HG02763 (cell line): ENCODE measurements at regions not wholly inside any gene's neighbourhood (a gene's known extent, or its start where the extent isn't known, plus 50 kb on each side); places are given as distances from the start of the nearest gene placed in this dataset.
"Not testable (repeated sequence)": the region's sequence is repeated elsewhere in the genome, so short reads cannot be mapped to it uniquely, and the experiment has no call there.

Source experiments
- ATAC-seq: cut with Tn5 transposase; IDR thresholded peaks from one replicate; pipeline ENCODE4 v1.9.1; 2021; ENCODE audit warnings: mild to moderate bottlenecking, moderate library complexity; ENCODE audit not compliant: unreplicated experiment

GRCh38 chrX:16316331-16316730 lies 149.1 kb downstream of the MAGEB17 start:
- ATAC-seq: no peak

GRCh38 chrX:16319929-16320328 lies 152.6 kb downstream of the MAGEB17 start:
- no peak for ATAC-seq

- no peak for ATAC-seq
These were observed 153.6 kb downstream of the MAGEB17 start for GRCh38 chrX:16320765-16321355.

DNA sequence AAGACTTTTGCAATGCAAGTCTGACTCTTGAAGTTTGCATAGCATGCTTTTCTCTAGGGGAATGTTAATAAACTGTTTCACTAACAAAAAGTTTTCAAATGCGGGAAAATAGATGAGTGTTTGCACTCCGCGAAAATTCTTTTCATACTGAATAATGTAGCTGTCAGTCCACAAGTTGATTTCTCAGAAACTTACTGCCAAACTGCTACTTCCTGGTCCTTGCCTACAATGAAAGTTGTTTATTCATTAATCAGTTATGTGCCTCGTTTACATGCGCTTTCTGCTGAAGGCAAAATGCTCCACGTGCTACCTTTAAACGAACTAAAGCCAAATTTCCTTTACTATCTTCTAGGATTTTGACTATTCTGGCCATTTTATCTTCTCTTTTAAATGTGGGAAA lies 166.2 kb downstream of the MAGEB17 start:
- ATAC-seq: no peak

DNA sequence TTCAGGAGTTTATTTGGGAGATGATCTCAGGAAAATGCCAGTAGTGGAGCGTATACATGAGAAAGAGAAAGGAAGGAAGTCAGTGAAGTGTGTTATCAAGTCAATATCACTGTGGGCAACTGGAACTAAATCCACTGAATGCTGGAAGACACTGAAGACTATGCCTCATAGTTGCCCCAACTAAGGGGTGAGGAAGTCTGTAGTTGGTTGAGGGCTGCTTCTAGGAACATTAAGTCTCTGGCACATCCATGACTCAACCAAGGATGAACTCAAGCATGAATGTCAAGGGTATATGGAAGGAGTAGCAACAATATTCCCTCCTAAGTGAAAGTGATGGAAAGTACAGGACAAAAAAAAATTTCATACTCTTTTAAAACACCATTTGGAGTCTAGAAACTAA lies 167.9 kb downstream of the MAGEB17 start:
- no peak for ATAC-seq

DNA sequence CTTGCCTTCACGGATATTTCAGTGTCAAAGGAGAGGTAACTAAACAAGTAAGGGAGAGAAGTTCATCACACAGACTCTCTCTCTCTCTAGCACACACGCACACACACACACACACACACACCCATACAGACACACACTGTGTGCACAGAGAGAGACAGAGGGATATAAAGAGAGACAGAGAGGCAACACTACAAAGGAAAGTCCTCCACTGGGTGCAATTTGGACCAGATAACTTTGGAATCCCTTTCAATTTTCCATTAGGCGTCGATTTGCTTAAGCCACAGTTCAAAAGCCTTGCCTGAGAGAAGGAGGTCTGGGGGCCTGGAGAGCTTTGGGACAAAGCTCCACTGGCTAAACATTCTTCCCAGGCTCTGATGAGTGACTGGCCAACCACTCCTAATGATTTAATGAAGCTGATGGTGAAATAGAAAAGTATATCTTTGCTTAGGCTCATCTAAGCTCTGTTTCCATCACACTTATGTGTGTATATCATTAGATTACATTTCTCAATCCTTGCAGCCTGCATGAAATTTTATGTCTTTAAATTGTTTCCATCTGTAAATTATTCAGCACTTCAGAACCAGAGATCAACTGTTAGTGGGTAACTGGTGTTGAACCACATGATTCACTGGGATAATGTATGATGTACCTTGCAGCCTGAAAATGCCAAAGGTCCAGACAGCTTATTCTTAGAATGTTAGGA lies 180.8 kb downstream of the MAGEB17 start:
- ATAC-seq: no peak

GRCh38 chrX:16357902-16358301 lies 190.6 kb downstream of the MAGEB17 start:
- ATAC-seq: no peak

DNA sequence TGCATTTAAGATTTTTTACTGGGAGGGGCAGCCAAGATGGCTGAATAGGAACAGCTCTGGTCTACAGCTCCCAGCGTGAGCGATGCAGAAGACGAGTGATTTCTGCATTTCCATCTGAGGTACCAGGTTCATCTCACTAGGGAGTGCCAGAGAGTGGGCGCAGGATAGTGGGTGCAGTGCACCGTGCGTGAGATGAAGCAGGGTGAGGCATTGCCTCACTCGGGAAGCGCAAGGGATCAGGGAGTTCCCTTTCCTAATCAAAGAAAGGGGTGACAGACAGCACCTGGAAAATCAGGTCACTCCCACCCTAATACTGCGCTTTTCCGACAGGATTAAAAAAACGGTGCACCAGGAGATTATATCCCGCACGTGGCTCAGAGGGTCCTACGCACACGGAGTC lies 192.8 kb downstream of the MAGEB17 start:
- ATAC-seq: not testable (repeated sequence)

GRCh38 chrX:16368696-16369095 lies 201.4 kb downstream of the MAGEB17 start:
- no peak for ATAC-seq

DNA sequence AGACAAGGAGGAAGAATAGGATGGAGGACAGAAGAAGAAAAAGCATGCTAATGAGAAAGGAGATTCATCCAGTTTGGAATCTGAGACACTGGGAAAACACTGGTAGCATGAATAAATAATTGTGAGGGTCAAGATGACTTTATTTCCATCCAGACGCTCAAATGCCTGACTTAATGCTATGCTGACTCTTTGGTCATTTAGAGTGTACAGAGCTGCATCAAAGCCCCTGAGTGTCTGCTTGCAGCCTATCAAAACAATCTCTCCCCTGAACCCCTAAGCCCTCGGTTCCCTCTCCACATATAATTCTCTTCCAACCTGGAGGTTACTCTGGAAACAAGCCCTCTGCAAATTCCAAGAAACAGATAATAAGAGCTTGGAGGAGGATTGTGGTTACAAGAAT lies 208.8 kb downstream of the MAGEB17 start:
- no peak for ATAC-seq

DNA sequence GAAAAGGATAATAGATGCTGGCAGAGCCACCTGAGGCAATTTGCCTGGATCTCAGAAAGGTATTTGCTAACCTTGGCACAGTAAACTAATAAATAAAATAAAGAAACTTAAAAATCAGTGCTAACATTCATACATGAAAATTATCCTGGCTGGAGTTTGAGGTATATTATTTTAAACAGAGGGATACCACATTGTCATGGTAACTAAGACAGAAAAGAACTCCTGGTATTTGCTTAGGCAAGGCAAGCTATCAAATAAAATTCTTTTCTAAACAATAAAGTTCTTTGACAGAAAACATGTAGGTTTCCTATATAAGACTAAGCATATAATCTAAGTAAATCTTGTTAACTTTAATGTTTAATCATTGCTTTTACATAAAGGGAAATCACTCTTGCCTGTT lies 218.8 kb downstream of the MAGEB17 start:
- no peak for ATAC-seq

GRCh38 chrX:16392597-16392996 lies 225.3 kb downstream of the MAGEB17 start:
- no peak for ATAC-seq

DNA sequence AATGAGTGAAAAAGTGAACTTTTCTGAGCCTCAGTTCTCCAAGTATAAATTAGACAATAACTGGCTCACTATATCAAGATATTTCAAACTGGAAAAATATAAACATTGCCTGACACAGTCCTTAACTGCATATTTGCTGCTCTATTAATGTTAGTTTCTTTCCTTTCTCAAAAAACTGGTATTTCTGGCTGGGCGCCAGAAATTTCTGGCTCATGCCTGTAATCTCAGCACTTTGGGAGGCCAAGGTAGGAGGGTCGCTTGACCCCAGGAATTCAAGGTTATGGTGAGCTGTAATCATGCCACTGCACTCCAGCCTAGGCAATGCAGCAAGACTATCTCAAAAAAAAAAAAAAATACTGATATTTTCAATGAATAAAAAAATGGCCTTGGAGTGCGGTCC lies 227.0 kb downstream of the MAGEB17 start:
- ATAC-seq: no peak

DNA sequence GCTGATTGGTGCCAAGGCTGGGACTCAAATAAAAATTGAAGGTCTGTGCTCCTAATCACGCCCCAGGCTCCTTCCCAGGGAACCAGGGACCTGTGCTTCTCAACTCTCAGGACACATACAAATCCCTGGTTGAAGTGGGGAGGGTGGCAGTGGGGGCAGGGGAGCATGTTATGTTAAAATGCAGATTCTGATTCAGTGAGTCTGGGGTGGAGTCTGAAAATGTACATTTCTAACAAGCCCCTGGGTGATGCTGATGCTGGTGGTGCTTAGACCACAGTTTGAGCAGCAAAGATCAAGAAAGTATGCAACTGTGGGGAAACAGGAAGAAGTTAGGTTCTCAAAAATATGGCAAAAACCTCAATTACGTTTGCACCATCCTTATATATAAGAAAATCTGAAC lies 236.5 kb downstream of the MAGEB17 start:
- ATAC-seq: no peak

GRCh38 chrX:16416588-16416987 lies 233.4 kb upstream of the S100G start:
- no peak for ATAC-seq

- ATAC-seq: no peak
These were observed 231.3 kb upstream of the S100G start for GRCh38 chrX:16418650-16419049.

- no peak for ATAC-seq
These were observed 222.3 kb upstream of the S100G start for GRCh38 chrX:16427668-16428067.

DNA sequence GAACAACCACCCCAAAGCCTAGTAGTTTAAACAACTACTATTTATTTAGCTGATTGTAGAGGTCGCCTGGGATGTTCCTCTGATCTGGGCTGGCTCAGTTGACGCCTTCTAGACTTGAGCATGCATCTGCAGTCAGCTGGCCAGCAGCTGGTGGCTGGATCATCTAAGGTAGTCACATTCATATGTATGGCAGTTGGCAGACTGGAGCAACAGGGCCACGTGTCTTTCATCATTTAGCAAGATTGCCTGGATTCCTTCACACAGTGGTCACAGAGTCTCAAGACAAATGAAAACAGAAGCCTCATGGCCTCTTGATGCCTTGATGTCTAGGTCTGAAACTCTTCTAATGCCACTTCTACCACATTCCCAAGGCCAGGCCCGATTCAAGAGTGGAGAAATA lies 220.6 kb upstream of the S100G start:
- no peak for ATAC-seq

GRCh38 chrX:16431266-16431665 lies 218.7 kb upstream of the S100G start:
- ATAC-seq: no peak

DNA sequence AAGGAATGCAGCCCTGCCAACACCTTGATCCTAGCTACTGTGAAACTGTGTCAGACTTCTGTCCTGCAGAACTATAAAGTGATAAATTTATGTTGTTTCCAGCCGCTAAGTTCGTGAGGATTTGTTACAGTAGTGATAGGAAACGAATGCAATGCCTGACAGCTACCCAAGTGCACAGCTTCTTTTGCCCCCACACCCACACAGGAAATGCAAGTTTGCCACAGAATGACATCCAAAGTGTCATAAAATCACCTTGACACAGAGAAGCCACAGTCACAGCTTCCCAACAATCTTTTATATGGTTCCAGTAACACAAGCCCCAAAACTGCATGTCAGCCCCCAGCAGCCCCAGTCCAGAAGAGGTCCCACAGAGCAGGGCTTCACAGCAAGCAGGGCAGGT lies 216.9 kb upstream of the S100G start:
- ATAC-seq: no peak

DNA sequence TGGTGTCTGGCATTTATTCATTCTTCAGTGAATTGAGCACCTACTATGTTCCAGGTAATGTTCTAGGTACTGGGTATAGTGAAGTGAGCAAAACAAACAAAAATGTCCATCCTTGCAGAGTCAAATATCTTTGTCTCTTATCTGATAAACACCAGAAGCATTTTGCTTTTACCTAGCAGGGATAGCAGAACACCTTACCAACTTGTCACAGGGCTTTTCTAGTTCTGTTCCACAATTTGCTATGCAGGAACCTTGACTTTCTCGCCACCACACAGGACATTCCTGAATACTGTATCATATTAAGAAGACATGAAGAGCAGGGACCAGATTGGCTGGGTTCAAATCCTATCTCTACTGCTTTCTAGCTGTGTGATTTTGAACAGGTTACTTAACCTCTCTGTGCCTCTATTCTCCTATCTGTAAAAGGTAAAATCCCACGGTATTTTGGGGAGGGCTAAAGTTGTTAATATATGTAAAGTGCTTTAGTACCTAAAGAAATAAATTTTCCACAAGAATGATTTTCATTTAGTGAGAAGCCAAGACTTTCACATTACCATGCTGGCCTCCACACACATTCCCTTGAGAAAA lies 214.5 kb upstream of the S100G start:
- ATAC-seq: no peak

- no peak for ATAC-seq
These were observed 213.4 kb upstream of the S100G start for GRCh38 chrX:16436348-16437188.
